ENCODE measurements at regions not wholly inside any gene's neighbourhood (a gene's known extent, or its start where the extent isn't known, plus 50 kb on each side); places are given as distances from the start of the nearest gene placed in this dataset.

DNA sequence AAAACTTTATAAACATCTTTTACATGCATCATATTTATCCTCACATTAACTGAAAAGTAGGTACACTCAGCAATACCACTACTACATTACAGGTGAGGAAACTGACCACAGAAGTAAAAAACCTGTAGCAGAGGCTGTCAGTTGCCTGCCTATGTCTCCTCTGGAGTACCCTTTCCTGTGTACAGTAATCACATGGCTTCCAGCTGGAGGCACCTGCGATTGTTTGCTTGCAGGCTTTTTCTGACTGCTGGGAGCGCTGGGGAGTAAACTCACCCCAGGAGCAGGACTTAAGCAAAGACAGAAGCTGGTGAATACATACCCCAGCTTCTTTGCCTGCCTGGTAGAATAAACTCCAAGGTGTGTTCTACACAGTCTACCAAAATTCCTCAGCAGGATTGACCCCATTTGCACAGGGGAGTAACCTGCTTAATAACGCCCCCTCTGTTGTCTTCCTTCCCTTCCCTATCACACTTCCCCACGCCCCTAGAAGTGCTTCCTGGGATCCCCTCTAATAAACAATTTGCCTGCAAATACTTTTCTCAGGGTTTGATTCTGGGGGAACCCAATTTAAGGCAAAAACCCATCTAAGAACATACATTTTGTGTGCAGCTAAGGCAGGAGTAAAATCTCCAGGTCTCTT lies 138.9 kb downstream of the PTH2R start:
- TF ChIP-seq, protein P1, sequence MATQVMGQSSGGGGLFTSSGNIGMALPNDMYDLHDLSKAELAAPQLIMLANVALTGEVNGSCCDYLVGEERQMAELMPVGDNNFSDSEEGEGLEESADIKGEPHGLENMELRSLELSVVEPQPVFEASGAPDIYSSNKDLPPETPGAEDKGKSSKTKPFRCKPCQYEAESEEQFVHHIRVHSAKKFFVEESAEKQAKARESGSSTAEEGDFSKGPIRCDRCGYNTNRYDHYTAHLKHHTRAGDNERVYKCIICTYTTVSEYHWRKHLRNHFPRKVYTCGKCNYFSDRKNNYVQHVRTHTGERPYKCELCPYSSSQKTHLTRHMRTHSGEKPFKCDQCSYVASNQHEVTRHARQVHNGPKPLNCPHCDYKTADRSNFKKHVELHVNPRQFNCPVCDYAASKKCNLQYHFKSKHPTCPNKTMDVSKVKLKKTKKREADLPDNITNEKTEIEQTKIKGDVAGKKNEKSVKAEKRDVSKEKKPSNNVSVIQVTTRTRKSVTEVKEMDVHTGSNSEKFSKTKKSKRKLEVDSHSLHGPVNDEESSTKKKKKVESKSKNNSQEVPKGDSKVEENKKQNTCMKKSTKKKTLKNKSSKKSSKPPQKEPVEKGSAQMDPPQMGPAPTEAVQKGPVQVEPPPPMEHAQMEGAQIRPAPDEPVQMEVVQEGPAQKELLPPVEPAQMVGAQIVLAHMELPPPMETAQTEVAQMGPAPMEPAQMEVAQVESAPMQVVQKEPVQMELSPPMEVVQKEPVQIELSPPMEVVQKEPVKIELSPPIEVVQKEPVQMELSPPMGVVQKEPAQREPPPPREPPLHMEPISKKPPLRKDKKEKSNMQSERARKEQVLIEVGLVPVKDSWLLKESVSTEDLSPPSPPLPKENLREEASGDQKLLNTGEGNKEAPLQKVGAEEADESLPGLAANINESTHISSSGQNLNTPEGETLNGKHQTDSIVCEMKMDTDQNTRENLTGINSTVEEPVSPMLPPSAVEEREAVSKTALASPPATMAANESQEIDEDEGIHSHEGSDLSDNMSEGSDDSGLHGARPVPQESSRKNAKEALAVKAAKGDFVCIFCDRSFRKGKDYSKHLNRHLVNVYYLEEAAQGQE (IDR thresholded peaks at IDR 0.05; ENCODE audit: insufficient read depth in 1 of 2, low read depth in 2 of 2, low read length in 2 of 2) = no peak
- TF ChIP-seq POLR2AphosphoS5 (IDR thresholded peaks at IDR 0.05; ENCODE audit: low read depth, low read length) = no peak
- no peak for TF ChIP-seq FOXP2 (optimal IDR thresholded peaks at IDR 0.05; ENCODE audit: borderline replicate concordance, extremely low read depth, extremely low read length, insufficient read depth)
- TF ChIP-seq TAF1 (IDR thresholded peaks at IDR 0.05; ENCODE audit: borderline replicate concordance, insufficient read depth, low read length) = no peak
- no peak for TF ChIP-seq SIN3A (IDR thresholded peaks at IDR 0.05; ENCODE audit: borderline replicate concordance, insufficient read depth, low read length)

DNA sequence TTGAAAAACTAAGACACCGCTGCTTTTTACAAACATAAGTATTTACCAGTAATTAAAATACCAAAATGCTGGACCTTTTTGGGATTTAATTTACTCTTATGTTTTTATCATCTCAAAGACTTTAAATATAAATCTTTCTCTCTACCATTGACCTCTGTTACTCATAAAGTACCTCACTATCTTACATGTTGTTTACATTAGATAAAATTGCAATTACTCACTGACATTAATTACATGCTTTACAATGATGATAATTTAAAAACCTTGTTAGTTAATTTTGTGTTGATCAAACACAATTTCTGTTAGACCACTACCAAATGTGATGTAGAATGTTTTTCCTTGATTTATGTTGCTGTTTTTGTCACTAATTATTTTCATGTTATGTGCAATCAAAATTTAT lies 139.5 kb downstream of the PTH2R start:
- TF ChIP-seq POLR2AphosphoS5 (IDR thresholded peaks at IDR 0.05; ENCODE audit: low read depth, low read length) = no peak
- no peak for TF ChIP-seq FOXP2 (optimal IDR thresholded peaks at IDR 0.05; ENCODE audit: borderline replicate concordance, extremely low read depth, extremely low read length, insufficient read depth)
- TF ChIP-seq, protein P1 (IDR thresholded peaks at IDR 0.05; ENCODE audit: insufficient read depth in 1 of 2, low read depth in 2 of 2, low read length in 2 of 2) = no peak
- TF ChIP-seq SIN3A (IDR thresholded peaks at IDR 0.05; ENCODE audit: borderline replicate concordance, insufficient read depth, low read length) = no peak
- TF ChIP-seq TAF1 (IDR thresholded peaks at IDR 0.05; ENCODE audit: borderline replicate concordance, insufficient read depth, low read length) = no peak

DNA sequence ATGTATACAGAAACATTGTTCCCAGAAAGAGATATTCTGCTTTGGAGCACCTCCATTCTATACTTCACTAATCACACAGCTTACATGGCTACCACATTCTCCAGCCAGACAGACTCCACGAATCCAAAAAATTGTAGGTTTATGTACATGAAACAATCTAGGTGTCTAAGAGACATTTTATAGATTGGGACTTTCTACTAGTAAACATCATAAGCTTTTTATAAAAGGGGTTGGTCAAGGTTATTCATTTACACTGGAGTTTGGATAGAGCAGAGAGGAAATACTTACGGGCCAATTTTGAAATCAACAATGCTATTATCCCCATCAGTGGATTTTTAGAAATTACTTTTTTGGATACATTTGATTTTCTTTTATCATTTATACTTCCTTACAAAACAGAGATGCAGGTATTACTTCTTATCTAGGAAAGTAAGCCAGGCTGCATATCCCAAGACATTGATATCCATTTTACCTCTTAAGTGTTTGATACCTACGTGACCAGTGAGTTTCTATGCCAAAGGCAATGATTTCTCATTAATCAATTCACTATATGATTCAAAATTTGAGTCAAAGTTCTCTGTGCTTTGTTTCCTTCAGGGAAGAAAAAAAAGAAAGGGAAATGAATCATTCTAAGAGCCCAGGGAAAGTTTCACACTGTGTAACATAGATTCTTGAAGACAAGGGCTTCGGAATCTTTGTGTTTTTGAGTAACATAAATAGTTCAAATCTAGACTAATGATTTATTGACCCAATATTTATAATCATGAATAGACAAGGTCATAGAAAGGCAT lies 140.5 kb downstream of the PTH2R start:
- no peak for TF ChIP-seq TAF1 (IDR thresholded peaks at IDR 0.05; ENCODE audit: borderline replicate concordance, insufficient read depth, low read length)
- TF ChIP-seq FOXP2 (optimal IDR thresholded peaks at IDR 0.05; ENCODE audit: borderline replicate concordance, extremely low read depth, extremely low read length, insufficient read depth) = no peak
- no peak for TF ChIP-seq SIN3A (IDR thresholded peaks at IDR 0.05; ENCODE audit: borderline replicate concordance, insufficient read depth, low read length)
- TF ChIP-seq, protein P1 (IDR thresholded peaks at IDR 0.05; ENCODE audit: insufficient read depth in 1 of 2, low read depth in 2 of 2, low read length in 2 of 2) = no peak
- no peak for TF ChIP-seq POLR2AphosphoS5 (IDR thresholded peaks at IDR 0.05; ENCODE audit: low read depth, low read length)

DNA sequence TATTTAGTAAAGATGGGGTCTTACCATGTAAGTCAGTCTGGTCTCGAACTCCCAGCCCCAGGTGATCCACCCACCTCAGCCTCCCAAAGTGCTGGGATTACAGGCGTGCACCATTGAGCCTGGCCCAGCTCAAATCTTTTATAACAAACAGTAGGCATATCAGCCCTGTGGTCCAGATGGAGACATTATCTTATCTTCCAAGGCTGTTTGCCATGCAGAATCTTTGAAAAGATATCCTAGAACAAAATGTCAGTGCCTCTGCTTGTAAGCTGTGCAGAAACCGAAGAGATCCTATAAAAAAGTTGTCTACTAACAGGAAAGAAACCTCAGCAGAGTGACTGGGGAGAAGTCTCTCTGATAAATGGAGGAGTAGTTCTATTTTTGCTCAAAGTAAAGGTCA lies 142.1 kb downstream of the PTH2R start:
- TF ChIP-seq TAF1 (IDR thresholded peaks at IDR 0.05; ENCODE audit: borderline replicate concordance, insufficient read depth, low read length) = no peak
- TF ChIP-seq, protein P1 (IDR thresholded peaks at IDR 0.05; ENCODE audit: insufficient read depth in 1 of 2, low read depth in 2 of 2, low read length in 2 of 2) = no peak
- no peak for TF ChIP-seq SIN3A (IDR thresholded peaks at IDR 0.05; ENCODE audit: borderline replicate concordance, insufficient read depth, low read length)
- no peak for TF ChIP-seq POLR2AphosphoS5 (IDR thresholded peaks at IDR 0.05; ENCODE audit: low read depth, low read length)
- no peak for TF ChIP-seq FOXP2 (optimal IDR thresholded peaks at IDR 0.05; ENCODE audit: borderline replicate concordance, extremely low read depth, extremely low read length, insufficient read depth)

All from PFSK-1 (cell line).